H1 (cell line): ENCODE measurements at regions not wholly inside any gene's neighbourhood (a gene's known extent, or its start where the extent isn't known, plus 50 kb on each side); places are given as distances from the start of the nearest gene placed in this dataset.

Experiments
- ATF3 ChIP-seq: IDR thresholded peaks from 2 replicates; pipeline ENCODE4 v1.6.1; 2011; ENCODE audit warnings: low read depth, mild to moderate bottlenecking, low read length; ENCODE audit not compliant: insufficient read depth
- CTCF ChIP-seq, 3 experiments: IDR thresholded peaks; 1 replicate in 2 of 3; 2 replicates in 1 of 3; pipeline versions ENCODE4 v1.5.1 to v1.6.1; 2011; ENCODE audit warnings: low read length in 3 of 3, mild to moderate bottlenecking in 3 of 3, inconsistent platforms in 2 of 3, low read depth in 1 of 3, moderate library complexity in 1 of 3; ENCODE audit not compliant: insufficient read depth in 1 of 3; ENCODE audit errors: control extremely low read depth in 1 of 3
- EZH2 ChIP-seq: fragments of 200-600 bp; sonication (generic); IDR thresholded peaks from 2 replicates; pipeline ENCODE4 v1.7.1; 2012; ENCODE audit warnings: low read depth, mild to moderate bottlenecking, moderate library complexity, low read length, inconsistent platforms; ENCODE audit not compliant: severe bottlenecking
- GTF2F1 ChIP-seq: IDR thresholded peaks from 2 replicates; pipeline ENCODE4 v1.6.1; 2012; ENCODE audit warnings: low read depth, low read length, improper control_type of control experiment, borderline replicate concordance
- KDM1A ChIP-seq: fragments of 200-600, 300-600 bp; sonication (generic); IDR thresholded peaks from 2 replicates; pipeline ENCODE4 v1.7.1; 2016; ENCODE audit warnings: mild to moderate bottlenecking, low read length, borderline replicate concordance
- MAX ChIP-seq: IDR thresholded peaks from 2 replicates; pipeline ENCODE4 v1.6.1; 2012; ENCODE audit warnings: inconsistent platforms
- TAF1 ChIP-seq: IDR thresholded peaks from 2 replicates; pipeline ENCODE4 v1.6.1; 2011; ENCODE audit warnings: mild to moderate bottlenecking, low read depth, low read length
- TEAD4 ChIP-seq: IDR thresholded peaks from 2 replicates; pipeline ENCODE4 v1.6.1; 2012; ENCODE audit warnings: low read depth, low read length, inconsistent platforms, mixed read lengths
- YY1 ChIP-seq: IDR thresholded peaks from 2 replicates; pipeline ENCODE4 v1.6.1; 2011; ENCODE audit warnings: low read depth, mild to moderate bottlenecking, low read length

- TF ChIP-seq TEAD4 (no peak), MAX (no peak), EZH2 (no peak), KDM1A (no peak), ATF3 (no peak), TAF1 (no peak), YY1 (no peak), GTF2F1 (no peak), CTCF (IDR thresholded peaks at IDR 0.05; ENCODE audit: control extremely low read depth in 1 of 3, insufficient read depth in 1 of 3, low read depth in 1 of 3, low read length in 3 of 3) (no peak)
Observed at GRCh38 chr5:93100976-93101375, 480.0 kb downstream of the NR2F1-AS1 start.
